ENCODE measurements at regions not wholly inside any gene's neighbourhood (a gene's known extent, or its start where the extent isn't known, plus 50 kb on each side); places are given as distances from the start of the nearest gene placed in this dataset.
"Not testable (repeated sequence)": the region's sequence is repeated elsewhere in the genome, so short reads cannot be mapped to it uniquely, and the experiment has no call there.

DNA sequence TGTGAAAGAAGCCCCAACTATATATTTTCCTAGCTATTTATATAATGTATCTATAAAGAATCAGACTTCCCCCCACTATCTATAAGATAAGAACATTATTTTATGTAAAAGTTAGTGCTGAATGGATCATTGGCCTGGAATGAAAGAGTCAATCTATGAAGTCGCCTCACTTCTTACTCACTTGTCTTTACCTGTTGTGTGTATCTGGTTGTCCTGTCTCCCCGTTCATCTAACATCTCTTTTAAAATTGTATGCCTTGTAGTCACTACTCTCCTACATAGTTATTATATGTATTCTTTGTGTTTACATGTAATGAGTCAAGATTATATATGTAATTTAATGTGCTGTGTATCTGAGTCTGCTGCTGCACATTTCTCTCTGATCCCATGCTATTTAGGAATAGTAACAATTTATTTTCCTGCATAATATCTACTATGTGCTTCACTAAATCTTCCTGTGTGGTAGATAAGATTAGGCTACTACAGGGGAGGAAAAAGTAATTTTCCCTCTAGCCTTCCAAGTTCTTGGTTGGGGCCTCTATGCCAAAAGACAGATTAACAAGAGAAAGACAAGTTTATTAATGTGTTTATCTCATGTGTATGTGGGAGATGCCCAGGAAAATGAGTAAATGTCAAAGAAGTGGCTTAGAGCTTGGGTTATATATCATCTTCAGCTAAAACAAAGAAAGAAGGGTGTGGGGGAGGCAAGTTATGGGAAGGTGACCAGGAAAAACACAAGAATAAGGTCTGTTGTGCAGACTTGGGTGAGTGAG is 77.6 kb upstream of the FRMPD4 start:
- no peak for DNase-seq

DNA sequence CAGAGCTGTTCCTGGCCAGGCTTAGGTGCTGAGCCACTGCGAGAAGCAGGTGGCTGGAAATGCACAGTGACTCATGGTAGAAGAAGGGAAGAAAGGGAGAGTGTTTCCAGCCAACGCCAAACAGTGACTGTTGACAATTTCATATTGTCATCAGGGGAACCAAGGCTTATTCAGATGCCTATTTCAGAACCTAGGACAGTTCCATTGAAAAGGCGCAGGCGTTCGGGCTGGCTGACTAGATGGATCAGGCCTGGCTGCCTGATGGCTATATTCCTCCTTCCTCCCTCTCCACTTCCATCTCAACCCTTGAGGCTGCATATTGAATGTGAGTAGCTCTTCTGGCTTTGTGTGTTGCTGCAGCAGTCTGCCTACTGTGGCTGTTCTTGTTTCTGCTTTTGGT is 73.0 kb upstream of the FRMPD4 start:
- DNase-seq = no peak

DNA sequence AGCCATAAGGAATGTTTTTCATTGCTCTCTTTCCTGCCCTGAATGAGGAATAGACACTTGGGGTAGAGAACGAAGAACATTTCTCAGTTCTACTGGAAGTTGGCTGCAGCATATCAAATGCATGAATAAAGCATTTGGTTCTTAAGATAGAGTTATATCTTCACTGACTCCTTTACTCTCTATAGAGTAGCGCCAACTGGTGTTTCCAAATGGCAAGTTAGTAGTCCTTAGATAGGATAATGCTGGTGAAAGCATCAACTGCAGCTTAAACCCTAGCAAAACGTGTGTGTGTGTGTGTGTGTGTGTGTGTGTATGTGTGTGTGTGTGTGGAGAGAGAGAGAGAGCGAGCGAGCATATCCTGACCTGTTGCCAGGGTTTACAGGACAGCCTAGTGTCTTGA is 62.2 kb upstream of the FRMPD4 start:
- DNase-seq = no peak

DNA sequence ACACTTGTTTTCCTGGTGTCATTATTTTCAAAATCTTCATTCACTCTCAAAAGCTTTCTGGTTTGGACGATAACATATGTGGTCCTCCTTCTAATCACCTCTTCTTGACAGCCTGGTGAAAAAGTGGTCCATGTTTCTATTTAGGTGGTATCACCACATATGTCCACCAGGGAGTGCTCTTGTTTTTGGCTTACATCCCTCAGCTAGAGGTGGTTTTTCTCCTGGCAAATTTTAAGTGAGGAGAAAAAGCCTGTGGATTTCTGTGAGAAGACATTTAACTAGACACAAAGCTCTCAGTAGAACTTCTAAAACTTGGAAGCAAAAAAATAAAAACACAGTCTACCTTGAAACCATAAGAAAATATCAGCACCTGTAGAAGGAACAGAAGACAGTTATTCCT is 58.0 kb upstream of the FRMPD4 start:
- DNase-seq = no peak

DNA sequence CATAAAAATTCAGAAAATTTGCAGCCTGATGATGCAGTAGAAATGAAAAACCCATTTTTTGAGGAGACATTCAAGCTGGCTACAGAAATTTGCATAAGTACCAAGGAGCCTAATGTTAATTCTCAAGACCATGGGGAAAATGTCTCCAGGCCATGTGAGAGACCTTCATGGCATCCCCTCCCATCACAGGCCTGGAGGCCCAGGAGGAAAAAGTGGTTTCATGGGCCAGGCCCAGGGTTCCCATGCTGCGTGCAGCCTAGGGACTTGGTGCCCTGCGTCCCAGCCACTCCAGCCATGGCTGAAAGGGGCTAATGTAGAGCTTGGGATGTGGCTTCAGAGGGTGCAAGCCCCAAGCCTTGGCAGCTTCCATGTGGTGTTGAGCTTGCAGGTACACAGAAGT is 55.3 kb upstream of the FRMPD4 start:
- DNase-seq = not testable (repeated sequence)

All from inflammatory macrophage treated with lipopolysaccharide for 1 hour (primary cell).